ENCODE measurements at regions not wholly inside any gene's neighbourhood (a gene's known extent, or its start where the extent isn't known, plus 50 kb on each side); places are given as distances from the start of the nearest gene placed in this dataset.
"Not testable (repeated sequence)": the region's sequence is repeated elsewhere in the genome, so short reads cannot be mapped to it uniquely, and the experiment has no call there.

DNA sequence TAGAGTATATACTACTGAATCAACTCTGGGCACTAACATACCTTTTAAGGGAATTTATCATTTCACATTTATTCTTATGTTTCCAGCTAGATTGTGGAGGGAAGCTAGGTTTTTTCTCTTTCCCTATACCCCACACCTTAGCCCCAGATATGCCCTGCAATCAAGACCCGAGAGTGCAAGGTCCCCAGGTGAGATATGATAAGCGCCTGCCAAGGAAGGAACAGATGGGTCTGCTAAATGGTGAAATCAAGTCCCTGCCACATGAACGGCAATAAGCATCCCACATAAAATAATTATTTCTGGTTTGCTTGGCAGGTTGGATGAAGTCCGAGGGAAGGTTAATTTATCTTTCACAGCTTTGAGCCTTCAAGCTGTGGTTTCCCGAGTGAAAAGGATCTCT is 195.5 kb downstream of the TOX3 start:
- TF ChIP-seq CTCF (IDR thresholded peaks at IDR 0.05): no peak
- Histone ChIP-seq H3K4me2 (ENCODE audit: low read length) (no peak overlapping the region), H3K36me3 (ENCODE audit: control insufficient read depth, insufficient read depth, low read length) (no peaks in the 10 kb centered on the region), H3K79me2 (no peaks in the 10 kb centered on the region), H3K9me3 (ENCODE audit: control insufficient read depth, low read length) (no peaks in the 10 kb centered on the region), H2AFZ (no peak overlapping the region), H3K9ac (no peak overlapping the region), H3K4me1 (no peaks in the 10 kb centered on the region), H3K27ac (no peak overlapping the region), H3K27me3 (ENCODE audit: control insufficient read depth, insufficient read depth, low read length) (no peaks in the 10 kb centered on the region), H3K4me3 (ENCODE audit: low read depth, low read length) (no peak overlapping the region)

DNA sequence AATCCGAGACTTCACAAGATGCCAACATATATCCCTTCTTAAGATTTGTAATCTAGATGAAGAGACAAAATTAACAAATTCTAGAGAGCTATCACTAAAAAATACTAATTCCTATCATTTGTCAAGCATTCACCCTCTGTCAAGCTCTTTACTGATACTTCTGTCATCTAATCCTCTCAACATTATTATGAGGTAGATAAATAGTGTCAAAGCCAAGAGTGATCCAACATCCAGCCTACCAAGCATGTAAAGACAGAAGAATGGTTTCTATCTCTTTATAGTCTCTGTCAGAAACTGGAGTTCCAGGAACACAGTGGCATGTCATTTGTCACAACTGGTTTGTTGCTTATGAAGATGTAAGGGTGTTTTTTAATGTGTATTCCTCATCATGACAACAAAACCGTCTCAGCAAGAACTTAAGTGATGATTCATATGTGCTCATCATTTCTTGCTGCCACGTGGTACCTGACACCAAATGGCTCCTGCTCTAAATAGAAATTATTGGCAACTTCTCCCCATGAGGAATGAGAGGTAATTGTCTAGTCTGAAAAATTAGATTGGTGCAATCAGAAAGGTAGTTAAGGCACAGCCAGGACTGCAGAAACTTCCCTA is 196.8 kb downstream of the TOX3 start:
- no peaks in the 10 kb centered on the region for H3K36me3 ChIP-seq (ENCODE audit: control insufficient read depth, insufficient read depth, low read length)
- no peak overlapping the region for H2AFZ ChIP-seq
- no peaks in the 10 kb centered on the region for H3K27me3 ChIP-seq (ENCODE audit: control insufficient read depth, insufficient read depth, low read length)
- no peak for TF ChIP-seq CTCF (IDR thresholded peaks at IDR 0.05)
- no peaks in the 10 kb centered on the region for H3K9me3 ChIP-seq (ENCODE audit: control insufficient read depth, low read length)
- no peak overlapping the region for H3K4me2 ChIP-seq (ENCODE audit: low read length)
- H3K27ac ChIP-seq: no peak overlapping the region
- H3K79me2 ChIP-seq: no peaks in the 10 kb centered on the region
- H3K4me3 ChIP-seq (ENCODE audit: low read depth, low read length): no peak overlapping the region
- H3K9ac ChIP-seq: no peak overlapping the region
- no peaks in the 10 kb centered on the region for H3K4me1 ChIP-seq

DNA sequence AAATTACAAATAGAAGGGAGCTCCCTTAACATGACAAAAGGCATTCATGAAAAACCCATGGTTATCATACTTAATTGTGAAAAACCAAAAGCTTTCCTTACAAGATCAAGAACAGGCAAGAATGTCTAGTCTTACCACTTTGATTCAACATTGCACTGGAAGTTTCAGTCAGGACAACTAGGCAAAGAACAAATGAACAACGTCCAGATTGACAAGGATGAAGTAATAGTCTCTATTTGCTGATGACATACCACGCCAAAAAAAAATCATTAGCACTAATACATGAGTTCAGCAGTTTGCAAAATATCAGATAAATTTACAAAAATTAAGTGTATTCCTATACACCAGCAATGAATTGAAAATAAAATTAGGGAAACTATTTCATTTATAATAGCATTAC is 200.2 kb downstream of the TOX3 start:
- H3K9ac ChIP-seq: no peak overlapping the region

GRCh38 chr16:52333673-52334072 is 213.3 kb downstream of the TOX3 start:
- not testable (repeated sequence) for H3K27ac ChIP-seq; H3K27me3 ChIP-seq (ENCODE audit: control insufficient read depth, insufficient read depth, low read length); H3K9me3 ChIP-seq (ENCODE audit: control insufficient read depth, low read length); H3K36me3 ChIP-seq (ENCODE audit: control insufficient read depth, insufficient read depth, low read length); H2AFZ ChIP-seq; H3K79me2 ChIP-seq; H3K9ac ChIP-seq; H3K4me1 ChIP-seq; H3K4me3 ChIP-seq (ENCODE audit: low read depth, low read length); H3K4me2 ChIP-seq (ENCODE audit: low read length)

More for the DNA sequence above, 200.2 kb downstream of the TOX3 start:
- no peak for TF ChIP-seq CTCF (IDR thresholded peaks at IDR 0.05)
- Histone ChIP-seq H3K79me2 (no peaks in the 10 kb centered on the region), H2AFZ (no peak overlapping the region), H3K4me2 (ENCODE audit: low read length) (no peak overlapping the region), H3K27ac (no peak overlapping the region), H3K9me3 (ENCODE audit: control insufficient read depth, low read length) (no peaks in the 10 kb centered on the region), H3K4me3 (ENCODE audit: low read depth, low read length) (no peak overlapping the region), H3K27me3 (ENCODE audit: control insufficient read depth, insufficient read depth, low read length) (no peaks in the 10 kb centered on the region), H3K4me1 (no peaks in the 10 kb centered on the region), H3K36me3 (ENCODE audit: control insufficient read depth, insufficient read depth, low read length) (no peaks in the 10 kb centered on the region)

DNA sequence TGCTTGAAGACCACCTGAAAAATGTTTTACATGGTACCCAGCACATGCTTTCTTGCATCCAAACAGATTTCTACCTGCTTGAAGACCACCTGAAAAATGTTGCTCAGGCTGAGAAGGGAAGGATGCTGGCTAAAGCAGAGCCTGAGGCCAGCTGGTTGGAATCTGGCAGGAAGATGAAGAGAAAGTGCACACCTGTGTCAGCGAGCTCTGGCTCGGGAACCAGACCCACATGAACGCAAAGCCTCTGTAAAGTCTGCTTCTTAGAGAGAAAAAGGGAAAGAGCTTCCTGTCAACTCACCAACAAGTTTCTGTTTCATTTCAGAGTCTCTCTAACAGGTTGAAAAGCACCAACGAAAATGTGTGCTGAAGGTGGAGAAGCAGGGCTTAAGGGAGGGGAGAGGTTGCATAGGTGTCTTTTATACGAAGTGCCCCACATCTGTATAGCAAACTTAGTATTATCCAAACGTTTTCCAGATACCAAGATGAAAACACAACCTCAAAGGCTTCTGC is 226.0 kb downstream of the TOX3 start:
- no peaks in the 10 kb centered on the region for H3K9me3 ChIP-seq (ENCODE audit: control insufficient read depth, low read length)
- H3K27me3 ChIP-seq (ENCODE audit: control insufficient read depth, insufficient read depth, low read length): no peaks in the 10 kb centered on the region
- H3K36me3 ChIP-seq (ENCODE audit: control insufficient read depth, insufficient read depth, low read length): no peaks in the 10 kb centered on the region
- H3K4me3 ChIP-seq (ENCODE audit: low read depth, low read length): no peak overlapping the region
- H3K4me1 ChIP-seq: no peaks in the 10 kb centered on the region
- H3K27ac ChIP-seq: no peak overlapping the region
- H3K79me2 ChIP-seq: no peaks in the 10 kb centered on the region
- H3K4me2 ChIP-seq (ENCODE audit: low read length): no peak overlapping the region
- no peak for TF ChIP-seq CTCF (IDR thresholded peaks at IDR 0.05)
- H2AFZ ChIP-seq: no peak overlapping the region
- no peak overlapping the region for H3K9ac ChIP-seq
